ENCODE measurements at regions not wholly inside any gene's neighbourhood (a gene's known extent, or its start where the extent isn't known, plus 50 kb on each side); places are given as distances from the start of the nearest gene placed in this dataset.
A peak's percentile ranks its signal among the peaks of the same experiment; 100 is the strongest.

- Histone ChIP-seq H3K27ac (replicated peaks) (no peak overlapping the region), H3K4me3 (no peak overlapping the region), H3K4me1 (no peaks in the 10 kb centered on the region), H3K27me3 (ENCODE audit: low read depth) (peaks cover 65% of the 10 kb centered on the region), H3K36me3 (no peaks in the 10 kb centered on the region), H3K9me3 (replicated peaks) (no peaks in the 10 kb centered on the region)
- TF ChIP-seq CTCF (IDR thresholded peaks at IDR 0.05; ENCODE audit: borderline replicate concordance), result no peak
- no peak for DNase-seq
- intact Hi-C loops (cut with micrococcal nuclease), result no loop called here
These were observed 741.0 kb downstream of the UQCRFS1 start for GRCh38 chr19:28471731-28472510.

- DNase-seq, result no peak
- Histone ChIP-seq H3K27ac (replicated peaks) (no peak overlapping the region), H3K36me3 (no peaks in the 10 kb centered on the region), H3K4me3 (no peak overlapping the region), H3K9me3 (replicated peaks) (no peaks in the 10 kb centered on the region), H3K27me3 (ENCODE audit: low read depth) (peaks cover 69% of the 10 kb centered on the region), H3K4me1 (no peaks in the 10 kb centered on the region)
- no peak for TF ChIP-seq CTCF (IDR thresholded peaks at IDR 0.05; ENCODE audit: borderline replicate concordance)
- intact Hi-C loops (cut with micrococcal nuclease), result loop anchor here (5.0 to 10.0 kb wide), 2 partner anchors 163 to 405 kb away; no protein-coding TSS in a partner anchor
These were observed 743.4 kb downstream of the UQCRFS1 start for GRCh38 chr19:28469544-28469943.

- Histone ChIP-seq H3K4me3 (no peak overlapping the region), H3K4me1 (no peaks in the 10 kb centered on the region), H3K27ac (replicated peaks) (no peak overlapping the region), H3K27me3 (ENCODE audit: low read depth) (peaks cover 75% of the 10 kb centered on the region), H3K9me3 (replicated peaks) (no peaks in the 10 kb centered on the region), H3K36me3 (no peaks in the 10 kb centered on the region)
- intact Hi-C loops (cut with micrococcal nuclease), result loop anchor here (5.0 to 10.0 kb wide), 2 partner anchors 163 to 406 kb away; no protein-coding TSS in a partner anchor
- no peak for TF ChIP-seq CTCF (IDR thresholded peaks at IDR 0.05; ENCODE audit: borderline replicate concordance)
- DNase-seq, result no peak
These were observed 744.1 kb downstream of the UQCRFS1 start for GRCh38 chr19:28468701-28469459.

- H3K4me3 ChIP-seq, result no peak overlapping the region
- peak; percentile 85 for TF ChIP-seq CTCF (IDR thresholded peaks at IDR 0.05; ENCODE audit: borderline replicate concordance)
- no peak overlapping the region for H3K27ac ChIP-seq (replicated peaks)
- no peaks in the 10 kb centered on the region for H3K9me3 ChIP-seq (replicated peaks)
- DNase-seq, result peak; percentile 53
- H3K4me1 ChIP-seq, result no peaks in the 10 kb centered on the region
- H3K36me3 ChIP-seq, result no peaks in the 10 kb centered on the region
- peaks cover 85% of the 10 kb centered on the region for H3K27me3 ChIP-seq (ENCODE audit: low read depth)
- intact Hi-C loops (cut with micrococcal nuclease), result loop anchor here (5.0 to 10.0 kb wide), 2 partner anchors 166 to 408 kb away; no protein-coding TSS in a partner anchor
These were observed 746.6 kb downstream of the UQCRFS1 start for GRCh38 chr19:28466107-28467045.

Data from left ventricle myocardium inferior (tissue), 1 donor.